HCT116 (cell line): ENCODE measurements at regions not wholly inside any gene's neighbourhood (a gene's known extent, or its start where the extent isn't known, plus 50 kb on each side); places are given as distances from the start of the nearest gene placed in this dataset.

Experiments
- ATAC-seq: fragments of 200-7000 bp; cut with Tn5 transposase; 2 replicates; pipeline ENCODE4 v1.9.1; 2020; ENCODE audit warnings: mild to moderate bottlenecking, moderate library complexity
- BruUV-seq: library from RNA; stranded (reverse); fragments of 400-500 nt; replicated peaks from 2 replicates; lab custom pipeline; 2021; lab: Mats Ljungman, UMichigan
- CTCF ChIA-PET: fragments of 300-600 bp; sonication (Branson Sonifier 250); formaldehyde crosslinking; loops from one replicate; lab custom pipeline; 2021; ENCODE audit warnings: antibody characterized with exemption; lab: Charles Lee
- POLR2A ChIA-PET: fragments of 300-600, 350-600 bp; sonication (Branson Sonifier 250); formaldehyde crosslinking; loops from one replicate; lab custom pipeline; 2021; ENCODE audit warnings: antibody characterized with exemption; lab: Charles Lee
- RAD21 ChIA-PET, 2 experiments: fragments of 300-600 bp; sonication (Branson Sonifier 250); formaldehyde crosslinking; loops; one replicate each; lab custom pipeline; 2023; ENCODE audit warnings: low total read pairs in 2 of 2; ENCODE audit not compliant: uncharacterized antibody in 2 of 2, unreplicated experiment in 2 of 2, low non-redundant PET in 1 of 2; lab: Charles Lee
- DNase-seq: peaks from one replicate; pipeline ENCODE4 v3.0.0-alpha.2; 2010; ENCODE audit warnings: low read depth, low spot score
- H2AFZ ChIP-seq: fragments of 200-600 bp; shearing (Covaris generic), sonication (generic); 2 replicates; pipeline ENCODE4 v1.6.1; 2017; ENCODE audit warnings: low read depth, mixed run types, mixed read lengths, antibody characterized with exemption, low read length; ENCODE audit not compliant: poor library complexity, severe bottlenecking
- H3K27ac ChIP-seq: 2 replicates; pipeline ENCODE4 v1.5.1; 2012; ENCODE audit warnings: low read depth, low read length
- H3K27me3 ChIP-seq: fragments of 200-600 bp; sonication (generic); 2 replicates; pipeline ENCODE4 v1.6.1; 2016; ENCODE audit warnings: mixed run types, low read length, mixed read lengths; ENCODE audit not compliant: insufficient read depth
- H3K36me3 ChIP-seq, 2 experiments: fragments of 200-500 bp in 1 of 2; fragments of 200-600 bp in 1 of 2; sonication (Bioruptor generic) in 1 of 2; sonication (generic) in 1 of 2; 2 replicates each; pipeline versions ENCODE4 v1.5.1 to v1.6.1; 2014 to 2016; ENCODE audit warnings: low read length in 2 of 2, inconsistent platforms in 1 of 2, mixed read lengths in 1 of 2, mixed run types in 1 of 2; ENCODE audit not compliant: insufficient read depth in 2 of 2, control insufficient read depth in 1 of 2
- H3K4me1 ChIP-seq, 2 experiments: fragments of 200-600 bp in 1 of 2; sonication (generic) in 1 of 2; 2 replicates each; pipeline versions ENCODE4 v1.5.1 to v1.6.1; 2012 to 2017; ENCODE audit warnings: low read length in 2 of 2, inconsistent platforms in 1 of 2, mild to moderate bottlenecking in 1 of 2, mixed read lengths in 1 of 2, mixed run types in 1 of 2, moderate library complexity in 1 of 2; ENCODE audit not compliant: insufficient read depth in 2 of 2, control insufficient read depth in 1 of 2
- H3K4me2 ChIP-seq: fragments of 200-600 bp; sonication (generic); 2 replicates; pipeline ENCODE4 v1.6.1; 2017; ENCODE audit warnings: mixed run types, low read length, mixed read lengths
- H3K4me3 ChIP-seq, 2 experiments: fragments of 200-600 bp in 1 of 2; sonication (generic) in 1 of 2; replicated peaks in 1 of 2; 2 replicates each; pipeline ENCODE4 v1.5.1; 2011 to 2016; ENCODE audit warnings: low read length in 2 of 2, control low read depth in 1 of 2, low read depth in 1 of 2, mild to moderate bottlenecking in 1 of 2, mixed read lengths in 1 of 2, mixed run types in 1 of 2
- H3K79me2 ChIP-seq: fragments of 200-600 bp; sonication (generic); 2 replicates; pipeline ENCODE4 v1.6.1; 2017; ENCODE audit warnings: mild to moderate bottlenecking, mixed run types, low read length, moderate library complexity, mixed read lengths; ENCODE audit not compliant: insufficient read depth
- H3K9ac ChIP-seq: fragments of 200-600 bp; sonication (generic); 2 replicates; pipeline ENCODE4 v1.6.1; 2016; ENCODE audit warnings: low read length, mixed read lengths
- H3K9me2 ChIP-seq: fragments of 200-600 bp; sonication (generic), shearing (Covaris generic); 2 replicates; pipeline ENCODE4 v1.6.1; 2017; ENCODE audit warnings: mixed run types, mild to moderate bottlenecking, moderate library complexity; ENCODE audit not compliant: insufficient read depth
- H3K9me3 ChIP-seq, 2 experiments: fragments of 200-500 bp in 1 of 2; fragments of 200-600 bp in 1 of 2; sonication (Bioruptor generic) in 1 of 2; sonication (generic) in 1 of 2; 2 replicates each; pipeline ENCODE4 v1.6.1; 2014 to 2017; ENCODE audit warnings: low read length in 2 of 2, mixed read lengths in 2 of 2, inconsistent platforms in 1 of 2, low read depth in 1 of 2, mild to moderate bottlenecking in 1 of 2, mixed run types in 1 of 2, moderate library complexity in 1 of 2; ENCODE audit not compliant: control insufficient read depth in 1 of 2, insufficient read depth in 1 of 2
- H4K20me1 ChIP-seq: fragments of 200-600 bp; sonication (generic), shearing (Covaris generic); 2 replicates; pipeline ENCODE4 v1.6.1; 2017; ENCODE audit warnings: mixed run types, mild to moderate bottlenecking, moderate library complexity; ENCODE audit not compliant: insufficient read depth
- CEBPB ChIP-seq: IDR thresholded peaks from 2 replicates; pipeline ENCODE4 v1.6.1; 2012; ENCODE audit warnings: low read depth
- EGR1 ChIP-seq: IDR thresholded peaks from 2 replicates; pipeline ENCODE4 v1.6.1; 2012; ENCODE audit warnings: low read depth
- ELF1 ChIP-seq: IDR thresholded peaks from 2 replicates; pipeline ENCODE4 v1.6.1; 2012; ENCODE audit warnings: low read depth, borderline replicate concordance
- EZH2 ChIP-seq: fragments of 200-600 bp; sonication (generic); IDR thresholded peaks from 2 replicates; pipeline ENCODE4 v1.6.1; 2017; ENCODE audit warnings: antibody characterized with exemption, mixed run types
- EZH2phosphoT487 ChIP-seq: fragments of 200-600 bp; IDR thresholded peaks from 2 replicates; pipeline ENCODE4 v1.6.1; 2018; ENCODE audit warnings: antibody characterized with exemption, borderline replicate concordance
- FOSL1 ChIP-seq: IDR thresholded peaks from 2 replicates; pipeline ENCODE4 v1.6.1; 2012; ENCODE audit warnings: low read depth
- JUND ChIP-seq: IDR thresholded peaks from 2 replicates; pipeline ENCODE4 v1.6.1; 2012
- POLR2A ChIP-seq: IDR thresholded peaks from 2 replicates; pipeline ENCODE4 v1.7.0; 2011; ENCODE audit warnings: borderline replicate concordance; ENCODE audit not compliant: insufficient read depth, insufficient read length; ENCODE audit errors: extremely low read depth
- SIN3A ChIP-seq: IDR thresholded peaks from 2 replicates; pipeline ENCODE4 v1.6.1; 2012; ENCODE audit warnings: low read depth
- SP1 ChIP-seq: IDR thresholded peaks from 2 replicates; pipeline ENCODE4 v1.6.1; 2012; ENCODE audit warnings: low read depth
- SRF ChIP-seq: IDR thresholded peaks from 2 replicates; pipeline ENCODE4 v1.6.1; 2012; ENCODE audit warnings: low read depth
- TCF7L2 ChIP-seq: IDR thresholded peaks from 2 replicates; pipeline ENCODE4 v1.7.0; 2011; ENCODE audit warnings: borderline replicate concordance, inconsistent platforms; ENCODE audit not compliant: insufficient read depth, insufficient read length; ENCODE audit errors: extremely low read depth
- YY1 ChIP-seq: IDR thresholded peaks from 2 replicates; pipeline ENCODE4 v1.6.1; 2011; ENCODE audit warnings: low read length, low read depth, moderate library complexity, mild to moderate bottlenecking; ENCODE audit not compliant: insufficient replicate concordance; ENCODE audit errors: extremely low read depth
- ZFX ChIP-seq: fragments of 450-650 bp; IDR thresholded peaks from 2 replicates; pipeline ENCODE4 v1.6.1; 2017
- intact Hi-C: fragments of 100-400 bp; cut with micrococcal nuclease; formaldehyde crosslinking; loops from 2 replicates; pipeline ENCODE4 v1.10.0; 2022
- TF ChIP-seq, protein P1 (sequence below), 3 experiments: fragments of 200-600 bp in 1 of 3; sonication (generic) in 1 of 3; IDR thresholded peaks in 2 of 3; conservative IDR thresholded peaks in 1 of 3; 2 replicates each; pipeline ENCODE4 v1.5.1; 2012 to 2017; ENCODE audit warnings: low read depth in 2 of 3, low read length in 2 of 3, antibody characterized with exemption in 1 of 3, borderline replicate concordance in 1 of 3, control low read depth in 1 of 3, mild to moderate bottlenecking in 1 of 3, mixed read lengths in 1 of 3, mixed run types in 1 of 3, moderate library complexity in 1 of 3; ENCODE audit not compliant: insufficient read depth in 1 of 3
- TF ChIP-seq, protein P2 (sequence below): IDR thresholded peaks from 2 replicates; pipeline ENCODE4 v1.6.1; 2012; ENCODE audit warnings: low read depth
- TF ChIP-seq, protein P3 (sequence below): IDR thresholded peaks from 2 replicates; pipeline ENCODE4 v1.6.1; 2012

DNA sequence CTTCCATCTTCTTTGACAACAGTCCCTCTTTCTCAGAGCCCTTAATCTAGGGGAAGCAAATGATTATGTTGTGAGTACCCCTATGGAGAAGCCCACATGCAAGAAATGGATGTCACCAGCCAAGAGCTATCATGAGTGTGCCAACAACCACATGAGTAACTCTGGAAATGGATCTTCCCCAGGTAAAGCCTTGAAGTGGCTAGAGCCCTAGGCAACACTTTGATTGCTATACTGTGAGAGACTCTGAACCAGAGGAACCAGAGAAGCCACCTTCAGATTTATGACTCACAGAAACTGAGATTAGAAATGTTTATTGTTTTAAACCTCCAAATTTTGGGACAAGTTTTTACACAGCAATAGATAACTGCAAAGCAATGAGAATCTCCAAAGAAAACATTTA is 60.9 kb upstream of the COL1A2 start:
- Histone ChIP-seq H3K79me2 (no peaks in the 10 kb centered on the region), H3K9me2 (no peaks in the 10 kb centered on the region), H3K36me3 (no peaks in the 10 kb centered on the region), H3K9ac (no peak overlapping the region), H3K27me3 (no peaks in the 10 kb centered on the region), H3K9me3 (no peaks in the 10 kb centered on the region), H3K4me2 (no peak overlapping the region), H3K4me1 (no peaks in the 10 kb centered on the region), H3K27ac (no peak overlapping the region), H4K20me1 (no peaks in the 10 kb centered on the region), H3K4me3 (no peak overlapping the region), H2AFZ (no peak overlapping the region)
- no TSS peak for BruUV-seq
- no peak for TF ChIP-seq SP1
- no peak for TF ChIP-seq JUND
- TF ChIP-seq EGR1, result no peak
- TF ChIP-seq, protein P1, sequence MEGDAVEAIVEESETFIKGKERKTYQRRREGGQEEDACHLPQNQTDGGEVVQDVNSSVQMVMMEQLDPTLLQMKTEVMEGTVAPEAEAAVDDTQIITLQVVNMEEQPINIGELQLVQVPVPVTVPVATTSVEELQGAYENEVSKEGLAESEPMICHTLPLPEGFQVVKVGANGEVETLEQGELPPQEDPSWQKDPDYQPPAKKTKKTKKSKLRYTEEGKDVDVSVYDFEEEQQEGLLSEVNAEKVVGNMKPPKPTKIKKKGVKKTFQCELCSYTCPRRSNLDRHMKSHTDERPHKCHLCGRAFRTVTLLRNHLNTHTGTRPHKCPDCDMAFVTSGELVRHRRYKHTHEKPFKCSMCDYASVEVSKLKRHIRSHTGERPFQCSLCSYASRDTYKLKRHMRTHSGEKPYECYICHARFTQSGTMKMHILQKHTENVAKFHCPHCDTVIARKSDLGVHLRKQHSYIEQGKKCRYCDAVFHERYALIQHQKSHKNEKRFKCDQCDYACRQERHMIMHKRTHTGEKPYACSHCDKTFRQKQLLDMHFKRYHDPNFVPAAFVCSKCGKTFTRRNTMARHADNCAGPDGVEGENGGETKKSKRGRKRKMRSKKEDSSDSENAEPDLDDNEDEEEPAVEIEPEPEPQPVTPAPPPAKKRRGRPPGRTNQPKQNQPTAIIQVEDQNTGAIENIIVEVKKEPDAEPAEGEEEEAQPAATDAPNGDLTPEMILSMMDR (IDR thresholded peaks at IDR 0.05 in 2 of 3, conservative IDR thresholded peaks at IDR 0.05 in 1 of 3; ENCODE audit: borderline replicate concordance in 1 of 3, insufficient read depth in 1 of 3, low read depth in 2 of 3, low read length in 2 of 3), result no peak
- no peak for TF ChIP-seq POLR2A
- no peak for TF ChIP-seq SRF
- no peak for TF ChIP-seq ZFX
- TF ChIP-seq ELF1, result no peak
- no peak for TF ChIP-seq YY1
- TF ChIP-seq TCF7L2, result no peak
- TF ChIP-seq SIN3A, result no peak
- TF ChIP-seq CEBPB, result no peak
- no peak for TF ChIP-seq EZH2phosphoT487
- TF ChIP-seq, protein P2, sequence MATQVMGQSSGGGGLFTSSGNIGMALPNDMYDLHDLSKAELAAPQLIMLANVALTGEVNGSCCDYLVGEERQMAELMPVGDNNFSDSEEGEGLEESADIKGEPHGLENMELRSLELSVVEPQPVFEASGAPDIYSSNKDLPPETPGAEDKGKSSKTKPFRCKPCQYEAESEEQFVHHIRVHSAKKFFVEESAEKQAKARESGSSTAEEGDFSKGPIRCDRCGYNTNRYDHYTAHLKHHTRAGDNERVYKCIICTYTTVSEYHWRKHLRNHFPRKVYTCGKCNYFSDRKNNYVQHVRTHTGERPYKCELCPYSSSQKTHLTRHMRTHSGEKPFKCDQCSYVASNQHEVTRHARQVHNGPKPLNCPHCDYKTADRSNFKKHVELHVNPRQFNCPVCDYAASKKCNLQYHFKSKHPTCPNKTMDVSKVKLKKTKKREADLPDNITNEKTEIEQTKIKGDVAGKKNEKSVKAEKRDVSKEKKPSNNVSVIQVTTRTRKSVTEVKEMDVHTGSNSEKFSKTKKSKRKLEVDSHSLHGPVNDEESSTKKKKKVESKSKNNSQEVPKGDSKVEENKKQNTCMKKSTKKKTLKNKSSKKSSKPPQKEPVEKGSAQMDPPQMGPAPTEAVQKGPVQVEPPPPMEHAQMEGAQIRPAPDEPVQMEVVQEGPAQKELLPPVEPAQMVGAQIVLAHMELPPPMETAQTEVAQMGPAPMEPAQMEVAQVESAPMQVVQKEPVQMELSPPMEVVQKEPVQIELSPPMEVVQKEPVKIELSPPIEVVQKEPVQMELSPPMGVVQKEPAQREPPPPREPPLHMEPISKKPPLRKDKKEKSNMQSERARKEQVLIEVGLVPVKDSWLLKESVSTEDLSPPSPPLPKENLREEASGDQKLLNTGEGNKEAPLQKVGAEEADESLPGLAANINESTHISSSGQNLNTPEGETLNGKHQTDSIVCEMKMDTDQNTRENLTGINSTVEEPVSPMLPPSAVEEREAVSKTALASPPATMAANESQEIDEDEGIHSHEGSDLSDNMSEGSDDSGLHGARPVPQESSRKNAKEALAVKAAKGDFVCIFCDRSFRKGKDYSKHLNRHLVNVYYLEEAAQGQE, result no peak
- no peak for TF ChIP-seq FOSL1
- TF ChIP-seq EZH2, result no peak
- TF ChIP-seq, protein P3, sequence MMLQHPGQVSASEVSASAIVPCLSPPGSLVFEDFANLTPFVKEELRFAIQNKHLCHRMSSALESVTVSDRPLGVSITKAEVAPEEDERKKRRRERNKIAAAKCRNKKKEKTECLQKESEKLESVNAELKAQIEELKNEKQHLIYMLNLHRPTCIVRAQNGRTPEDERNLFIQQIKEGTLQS, result no peak
- CTCF ChIA-PET, result no interaction called here
- intact Hi-C loops, result no loop called here
- ATAC-seq, result no peak
- POLR2A ChIA-PET, result no interaction called here
- DNase-seq, result peak; percentile 0
- RAD21 ChIA-PET, result no interaction called here
